A549 (cell line): ENCODE measurements at regions not wholly inside any gene's neighbourhood (a gene's known extent, or its start where the extent isn't known, plus 50 kb on each side); places are given as distances from the start of the nearest gene placed in this dataset.

Experiments used
- ATAC-seq, 2 experiments: fragments of 200-7000 bp in 1 of 2; fragments of >200 bp in 1 of 2; cut with Nextera tagmentation in 1 of 2; cut with Tn5 transposase in 1 of 2; 3 replicates each; pipeline versions ENCODE4 v1.8.0 to v1.9.1; 2018 to 2020; ENCODE audit warnings: mild to moderate bottlenecking in 1 of 2, moderate library complexity in 1 of 2
- CTCF ChIA-PET: fragments of 300-600 bp; sonication (Branson Sonifier 250); formaldehyde crosslinking; extraction: SDS; loops from one replicate; lab custom pipeline; 2021; ENCODE audit warnings: antibody characterized with exemption, inconsistent platforms; lab: Yijun Ruan, JAX
- POLR2A ChIA-PET: fragments of 350-600 bp; formaldehyde crosslinking; extraction: SDS; loops from one replicate; lab custom pipeline; 2021; ENCODE audit warnings: antibody characterized with exemption, inconsistent platforms; lab: Yijun Ruan, JAX
- DNase-seq, 2 experiments: peaks; one replicate each; pipeline versions ENCODE4 v3.0.0 to v3.0.0-alpha.2; 2011 to 2016; ENCODE audit warnings: low read depth in 1 of 2, low spot score in 1 of 2
- FAIRE-seq: peaks from 2 replicates; lab custom pipeline; 2011; peaks lifted over from hg19 to GRCh38; lab: Jason Lieb, UNC
- H3K27ac ChIP-seq, 2 experiments: fragments of >200 bp; sonication (Bioruptor Twin); formaldehyde crosslinking; 3 replicates each; pipeline ENCODE4 v1.5.1; 2016 to 2017
- H3K4me1 ChIP-seq: fragments of >200 bp; sonication (Bioruptor Twin); formaldehyde crosslinking; 3 replicates; pipeline ENCODE4 v1.6.1; 2016
- H3K4me2 ChIP-seq: fragments of >200 bp; sonication (Bioruptor Twin); formaldehyde crosslinking; 3 replicates; pipeline ENCODE4 v1.6.1; 2016
- H3K4me3 ChIP-seq: fragments of >200 bp; sonication (Bioruptor Twin); formaldehyde crosslinking; 3 replicates; pipeline ENCODE4 v1.5.1; 2016
- H3K9me3 ChIP-seq: fragments of >200 bp; sonication (Bioruptor Twin); formaldehyde crosslinking; 3 replicates; pipeline ENCODE4 v1.6.1; 2016
- BHLHE40 ChIP-seq: IDR thresholded peaks from 2 replicates; pipeline ENCODE4 v1.6.1; 2012; ENCODE audit warnings: low read depth, low read length, inconsistent platforms
- CBX2 ChIP-seq: fragments of 200-600 bp; sonication (generic); IDR thresholded peaks from 2 replicates; pipeline ENCODE4 v1.6.1; 2016; ENCODE audit warnings: low read depth, mild to moderate bottlenecking, borderline replicate concordance
- CHD2 ChIP-seq: fragments of 150-350 bp; IDR thresholded peaks from 2 replicates; pipeline ENCODE4 v1.6.1; 2014; ENCODE audit warnings: low read length; ENCODE audit not compliant: partially characterized antibody
- FOSL2 ChIP-seq, 2 experiments: fragments of 450-650 bp in 1 of 2; fragments of >200 bp in 1 of 2; sonication (Bioruptor Twin) in 1 of 2; formaldehyde crosslinking; IDR thresholded peaks; 2 replicates each; pipeline versions ENCODE4 v1.5.0 to v1.6.1; 2016 to 2020; ENCODE audit warnings: mild to moderate bottlenecking in 1 of 2, moderate library complexity in 1 of 2
- HOXB13 ChIP-seq: fragments of 250-450 bp; sonication (Bioruptor Pico); IDR thresholded peaks from 2 replicates; pipeline ENCODE4 v1.5.0; 2020; ENCODE audit warnings: low read depth, mild to moderate bottlenecking, moderate library complexity
- JUNB ChIP-seq: fragments of >200 bp; sonication (Bioruptor Twin); formaldehyde crosslinking; IDR thresholded peaks from 2 replicates; pipeline ENCODE4 v1.6.1; 2016
- MAZ ChIP-seq: fragments of 150-350 bp; IDR thresholded peaks from 2 replicates; pipeline ENCODE4 v1.6.1; 2014; ENCODE audit warnings: antibody characterized with exemption, low read depth, low read length, borderline replicate concordance
- MYC ChIP-seq: IDR thresholded peaks from 2 replicates; pipeline ENCODE4 v1.6.1; 2012; ENCODE audit warnings: mild to moderate bottlenecking, inconsistent platforms, low read length, improper control_type of control experiment, borderline replicate concordance
- NFE2L2 ChIP-seq: fragments of 150-350 bp; conservative IDR thresholded peaks from 2 replicates; pipeline ENCODE4 v1.6.1; 2014; ENCODE audit warnings: low read length
- PHF8 ChIP-seq: fragments of 200-600 bp; sonication (generic); IDR thresholded peaks from 2 replicates; pipeline ENCODE4 v1.6.1; 2016; ENCODE audit warnings: low read depth, mild to moderate bottlenecking, antibody characterized with exemption, moderate library complexity, borderline replicate concordance
- POLR2A ChIP-seq: IDR thresholded peaks from 2 replicates; pipeline ENCODE4 v1.6.1; 2012; ENCODE audit warnings: mild to moderate bottlenecking, low read length
- POLR2AphosphoS2 ChIP-seq: conservative IDR thresholded peaks from 2 replicates; pipeline ENCODE4 v1.6.1; 2012; ENCODE audit warnings: low read length, improper control_type of control experiment, inconsistent platforms
- RARB ChIP-seq: fragments of 250-450 bp; sonication (Bioruptor Pico); IDR thresholded peaks from 2 replicates; pipeline ENCODE4 v1.8.0; 2021; ENCODE audit warnings: mild to moderate bottlenecking, moderate library complexity
- RFX5 ChIP-seq: fragments of 450-650 bp; IDR thresholded peaks from 2 replicates; pipeline ENCODE4 v1.7.1; 2014; ENCODE audit warnings: antibody characterized with exemption, mild to moderate bottlenecking, moderate library complexity
- SMC3 ChIP-seq: fragments of >200 bp; sonication (Bioruptor Twin); formaldehyde crosslinking; IDR thresholded peaks from 3 replicates; pipeline ENCODE4 v1.6.1; 2018; ENCODE audit warnings: inconsistent platforms
- TFCP2L1 ChIP-seq: fragments of 250-450 bp; sonication (Bioruptor Pico); IDR thresholded peaks from 2 replicates; pipeline ENCODE4 v1.5.0; 2021; ENCODE audit warnings: mild to moderate bottlenecking
- ZC3H11A ChIP-seq: fragments of 450-650 bp; IDR thresholded peaks from 2 replicates; pipeline ENCODE4 v1.6.1; 2014; ENCODE audit warnings: antibody characterized with exemption, mild to moderate bottlenecking
- ZSCAN20 ChIP-seq: fragments of 250-450 bp; sonication (Bioruptor Pico); IDR thresholded peaks from 2 replicates; pipeline ENCODE4 v1.8.0; 2022; ENCODE audit warnings: mild to moderate bottlenecking, moderate library complexity
- WGBS: methylation state at CpG from one replicate; pipeline ENCODE4 v1.1.6; 2017; ENCODE audit errors: missing lambda C conversion rate; 5-methylcytosine and 5-hydroxymethylcytosine counted together
- TF ChIP-seq, protein P1 (sequence below): fragments of >200 bp; sonication (Bioruptor Twin); formaldehyde crosslinking; IDR thresholded peaks from 3 replicates; pipeline ENCODE4 v1.5.1; 2016
- TF ChIP-seq, protein P2 (sequence below): fragments of 200-600 bp; sonication (generic); IDR thresholded peaks from 2 replicates; pipeline ENCODE4 v1.6.1; 2016; ENCODE audit warnings: antibody characterized with exemption, mild to moderate bottlenecking, moderate library complexity
- TF ChIP-seq, protein P3 (sequence below): fragments of 250-450 bp; sonication (Bioruptor Pico); IDR thresholded peaks from 2 replicates; pipeline ENCODE4 v1.5.0; 2021; ENCODE audit warnings: mild to moderate bottlenecking, moderate library complexity, borderline replicate concordance

DNA sequence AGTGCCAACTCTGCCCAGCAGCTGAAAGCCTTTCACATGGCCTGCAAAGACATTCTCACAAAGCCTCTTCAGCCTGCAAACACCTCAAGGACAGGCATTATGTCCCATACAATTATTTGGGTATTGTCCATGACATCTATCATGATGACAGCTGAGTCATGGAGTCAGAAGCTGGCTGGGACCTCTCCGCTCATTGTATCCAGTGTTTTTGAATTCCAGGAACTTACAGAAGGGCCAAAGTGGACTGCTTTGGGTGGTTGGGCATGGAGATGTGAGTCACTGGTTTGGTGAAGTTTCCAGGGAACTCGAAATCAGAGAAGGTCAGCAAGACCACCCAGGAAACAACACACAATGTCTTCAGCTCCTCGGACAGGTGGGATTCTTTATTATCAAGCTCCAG, 188.6 kb upstream of the CCL2 start (continued):
- TF ChIP-seq, protein P1, sequence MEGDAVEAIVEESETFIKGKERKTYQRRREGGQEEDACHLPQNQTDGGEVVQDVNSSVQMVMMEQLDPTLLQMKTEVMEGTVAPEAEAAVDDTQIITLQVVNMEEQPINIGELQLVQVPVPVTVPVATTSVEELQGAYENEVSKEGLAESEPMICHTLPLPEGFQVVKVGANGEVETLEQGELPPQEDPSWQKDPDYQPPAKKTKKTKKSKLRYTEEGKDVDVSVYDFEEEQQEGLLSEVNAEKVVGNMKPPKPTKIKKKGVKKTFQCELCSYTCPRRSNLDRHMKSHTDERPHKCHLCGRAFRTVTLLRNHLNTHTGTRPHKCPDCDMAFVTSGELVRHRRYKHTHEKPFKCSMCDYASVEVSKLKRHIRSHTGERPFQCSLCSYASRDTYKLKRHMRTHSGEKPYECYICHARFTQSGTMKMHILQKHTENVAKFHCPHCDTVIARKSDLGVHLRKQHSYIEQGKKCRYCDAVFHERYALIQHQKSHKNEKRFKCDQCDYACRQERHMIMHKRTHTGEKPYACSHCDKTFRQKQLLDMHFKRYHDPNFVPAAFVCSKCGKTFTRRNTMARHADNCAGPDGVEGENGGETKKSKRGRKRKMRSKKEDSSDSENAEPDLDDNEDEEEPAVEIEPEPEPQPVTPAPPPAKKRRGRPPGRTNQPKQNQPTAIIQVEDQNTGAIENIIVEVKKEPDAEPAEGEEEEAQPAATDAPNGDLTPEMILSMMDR: no peak
- TF ChIP-seq FOSL2 (IDR thresholded peaks at IDR 0.05) (no peak), FOSL2 (CRISPR knock-in tag; IDR thresholded peaks at IDR 0.05) (no peak), HOXB13 (no peak)

GRCh38 chr17:34067011-34067410, 188.1 kb upstream of the CCL2 start:
- H3K27ac ChIP-seq: no peak overlapping the region
- ATAC-seq (no peak), FAIRE-seq (no peak)
- H3K4me3 ChIP-seq: no peak overlapping the region
- 6% methylated on average over 2 of the region's 2 CpGs for WGBS
- CTCF ChIA-PET: interaction anchor here (0.6 to 1.5 kb wide), 3 partner anchors 53 to 122 kb away, joined by 3 to 4 read pairs (median 4); no protein-coding TSS in a partner anchor
- no peaks in the 10 kb centered on the region; the same call in 2 of the 3 replicates for H3K9me3 ChIP-seq
- H3K4me2 ChIP-seq: no peak overlapping the region
- no peaks in the 10 kb centered on the region for H3K4me1 ChIP-seq
- POLR2A ChIA-PET: no interaction called here
- TF ChIP-seq, protein P1: no peak
- TF ChIP-seq, all 56 proteins: peak for 0
- no peak for DNase-seq

DNA sequence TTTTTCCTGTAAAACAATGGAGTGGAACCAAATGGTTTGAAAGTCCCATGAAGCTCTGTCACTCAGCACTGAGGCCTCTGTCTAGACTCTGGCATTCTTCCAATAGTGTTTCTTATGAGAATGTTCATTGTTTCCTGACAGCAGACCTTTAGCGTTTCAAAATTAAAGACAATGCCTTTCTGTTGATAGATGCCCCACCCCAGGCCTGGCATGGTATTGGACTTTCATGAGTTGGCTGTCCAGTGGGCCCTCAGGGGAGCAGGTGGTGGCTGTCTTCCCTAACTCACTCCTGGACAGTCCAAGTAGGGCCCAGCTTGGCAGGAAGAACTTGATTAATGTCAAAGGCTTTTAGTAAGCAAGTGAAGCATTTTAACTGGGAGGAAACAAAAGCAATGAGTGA, 186.5 kb upstream of the CCL2 start:
- CTCF ChIA-PET: no interaction called here
- H3K4me2 ChIP-seq: no peak overlapping the region
- peaks cover 3% of the 10 kb centered on the region; the same call in 1 of the 3 replicates for H3K9me3 ChIP-seq
- H3K27ac ChIP-seq: no peak overlapping the region
- FAIRE-seq (no peak), ATAC-seq (no peak), DNase-seq (no peak)
- no peaks in the 10 kb centered on the region for H3K4me1 ChIP-seq
- TF ChIP-seq RFX5: no peak
- TF ChIP-seq CBX2: no peak
- TF ChIP-seq, protein P2, sequence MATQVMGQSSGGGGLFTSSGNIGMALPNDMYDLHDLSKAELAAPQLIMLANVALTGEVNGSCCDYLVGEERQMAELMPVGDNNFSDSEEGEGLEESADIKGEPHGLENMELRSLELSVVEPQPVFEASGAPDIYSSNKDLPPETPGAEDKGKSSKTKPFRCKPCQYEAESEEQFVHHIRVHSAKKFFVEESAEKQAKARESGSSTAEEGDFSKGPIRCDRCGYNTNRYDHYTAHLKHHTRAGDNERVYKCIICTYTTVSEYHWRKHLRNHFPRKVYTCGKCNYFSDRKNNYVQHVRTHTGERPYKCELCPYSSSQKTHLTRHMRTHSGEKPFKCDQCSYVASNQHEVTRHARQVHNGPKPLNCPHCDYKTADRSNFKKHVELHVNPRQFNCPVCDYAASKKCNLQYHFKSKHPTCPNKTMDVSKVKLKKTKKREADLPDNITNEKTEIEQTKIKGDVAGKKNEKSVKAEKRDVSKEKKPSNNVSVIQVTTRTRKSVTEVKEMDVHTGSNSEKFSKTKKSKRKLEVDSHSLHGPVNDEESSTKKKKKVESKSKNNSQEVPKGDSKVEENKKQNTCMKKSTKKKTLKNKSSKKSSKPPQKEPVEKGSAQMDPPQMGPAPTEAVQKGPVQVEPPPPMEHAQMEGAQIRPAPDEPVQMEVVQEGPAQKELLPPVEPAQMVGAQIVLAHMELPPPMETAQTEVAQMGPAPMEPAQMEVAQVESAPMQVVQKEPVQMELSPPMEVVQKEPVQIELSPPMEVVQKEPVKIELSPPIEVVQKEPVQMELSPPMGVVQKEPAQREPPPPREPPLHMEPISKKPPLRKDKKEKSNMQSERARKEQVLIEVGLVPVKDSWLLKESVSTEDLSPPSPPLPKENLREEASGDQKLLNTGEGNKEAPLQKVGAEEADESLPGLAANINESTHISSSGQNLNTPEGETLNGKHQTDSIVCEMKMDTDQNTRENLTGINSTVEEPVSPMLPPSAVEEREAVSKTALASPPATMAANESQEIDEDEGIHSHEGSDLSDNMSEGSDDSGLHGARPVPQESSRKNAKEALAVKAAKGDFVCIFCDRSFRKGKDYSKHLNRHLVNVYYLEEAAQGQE: no peak
- TF ChIP-seq, all 56 proteins: peak for 0
- WGBS: 64% methylated on average over 1 of the region's 1 CpG
- no peak overlapping the region for H3K4me3 ChIP-seq
- POLR2A ChIA-PET: no interaction called here

- CTCF ChIA-PET: no interaction called here
- Histone ChIP-seq H3K4me1 (no peaks in the 10 kb centered on the region), H3K9me3 (peaks cover 3% of the 10 kb centered on the region; the same call in 1 of the 3 replicates), H3K27ac (no peak overlapping the region), H3K4me2 (no peak overlapping the region), H3K4me3 (no peak overlapping the region)
- FAIRE-seq: no peak
- ATAC-seq: no peak
- TF ChIP-seq ZSCAN20 (CRISPR knock-in tag) (no peak), BHLHE40 (no peak), PHF8 (no peak), POLR2AphosphoS2 (no peak), POLR2A (no peak), TFCP2L1 (no peak), CHD2 (no peak), JUNB (no peak), MAZ (no peak), SMC3 (no peak), RARB (no peak), ZC3H11A (no peak), MYC (no peak), NFE2L2 (no peak)
- TF ChIP-seq, protein P3, sequence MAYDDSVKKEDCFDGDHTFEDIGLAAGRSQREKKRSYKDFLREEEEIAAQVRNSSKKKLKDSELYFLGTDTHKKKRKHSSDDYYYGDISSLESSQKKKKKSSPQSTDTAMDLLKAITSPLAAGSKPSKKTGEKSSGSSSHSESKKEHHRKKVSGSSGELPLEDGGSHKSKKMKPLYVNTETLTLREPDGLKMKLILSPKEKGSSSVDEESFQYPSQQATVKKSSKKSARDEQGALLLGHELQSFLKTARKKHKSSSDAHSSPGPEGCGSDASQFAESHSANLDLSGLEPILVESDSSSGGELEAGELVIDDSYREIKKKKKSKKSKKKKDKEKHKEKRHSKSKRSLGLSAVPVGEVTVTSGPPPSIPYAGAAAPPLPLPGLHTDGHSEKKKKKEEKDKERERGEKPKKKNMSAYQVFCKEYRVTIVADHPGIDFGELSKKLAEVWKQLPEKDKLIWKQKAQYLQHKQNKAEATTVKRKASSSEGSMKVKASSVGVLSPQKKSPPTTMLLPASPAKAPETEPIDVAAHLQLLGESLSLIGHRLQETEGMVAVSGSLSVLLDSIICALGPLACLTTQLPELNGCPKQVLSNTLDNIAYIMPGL (CRISPR knock-in tag): no peak
- no peak for DNase-seq
- POLR2A ChIA-PET: no interaction called here
- WGBS: 3% methylated on average over 4 of the region's 4 CpGs
Measured at GRCh38 chr17:34070712-34071111, 184.4 kb upstream of the CCL2 start.
